Smooth muscle cell (in vitro differentiated cells): ENCODE measurements at regions not wholly inside any gene's neighbourhood (a gene's known extent, or its start where the extent isn't known, plus 50 kb on each side); places are given as distances from the start of the nearest gene placed in this dataset.

Experiments used
- DNase-seq: peaks from one replicate; lab custom pipeline; 2025; ENCODE audit not compliant: unreplicated experiment; lab: John Stamatoyannopoulos, UW
- H2AFZ ChIP-seq: fragments of 200-600 bp; sonication (generic); 2 replicates; pipeline ENCODE4 v1.6.0; 2016; ENCODE audit warnings: antibody characterized with exemption, low read depth, mild to moderate bottlenecking
- H3F3A ChIP-seq: fragments of 200-600 bp; sonication (generic); 2 replicates; pipeline ENCODE4 v1.6.0; 2017; ENCODE audit warnings: antibody characterized with exemption, low read depth
- H3K27ac ChIP-seq: fragments of 200-600 bp; sonication (generic); 2 replicates; pipeline ENCODE4 v1.5.1; 2016; ENCODE audit warnings: low read depth, mild to moderate bottlenecking
- H3K27me3 ChIP-seq: fragments of 200-600 bp; sonication (generic); 2 replicates; pipeline ENCODE4 v1.6.1; 2016; ENCODE audit warnings: low read depth, mild to moderate bottlenecking
- H3K36me3 ChIP-seq: fragments of 200-600 bp; sonication (generic); 2 replicates; pipeline ENCODE4 v1.5.1; 2016; ENCODE audit warnings: low read depth
- H3K4me1 ChIP-seq: fragments of 200-600 bp; sonication (generic); 2 replicates; pipeline ENCODE4 v1.5.1; 2016; ENCODE audit warnings: low read depth
- H3K4me2 ChIP-seq: fragments of 200-600 bp; sonication (generic); 2 replicates; pipeline ENCODE4 v1.6.0; 2016; ENCODE audit warnings: mild to moderate bottlenecking
- H3K4me3 ChIP-seq: fragments of 200-600 bp; sonication (generic); 2 replicates; pipeline ENCODE4 v1.5.1; 2016; ENCODE audit warnings: mild to moderate bottlenecking
- H3K79me2 ChIP-seq: fragments of 200-600 bp; sonication (generic); 2 replicates; pipeline ENCODE4 v1.6.0; 2016; ENCODE audit warnings: low read depth, mild to moderate bottlenecking
- H3K9ac ChIP-seq: fragments of 200-600 bp; sonication (generic); 2 replicates; pipeline ENCODE4 v1.6.0; 2016; ENCODE audit warnings: low read depth
- H3K9me3 ChIP-seq: fragments of 200-600 bp; sonication (generic); replicated peaks from 2 replicates; pipeline ENCODE4 v1.5.1; 2016; ENCODE audit warnings: low read depth
- H4K20me1 ChIP-seq: fragments of 200-600 bp; sonication (generic); 2 replicates; pipeline ENCODE4 v1.6.0; 2016; ENCODE audit warnings: low read depth
- CTCF ChIP-seq: fragments of 200-600 bp; sonication (generic); IDR thresholded peaks from 2 replicates; pipeline ENCODE4 v1.5.1; 2017; ENCODE audit warnings: borderline replicate concordance, mild to moderate bottlenecking, antibody characterized with exemption; ENCODE audit not compliant: insufficient read depth, poor library complexity, severe bottlenecking
- WGBS: methylation state at CpG from one replicate; pipeline ENCODE4 v1.1.7; 2016; ENCODE audit warnings: low lambda C conversion rate; 5-methylcytosine and 5-hydroxymethylcytosine counted together

GRCh38 chr6:144361016-144361415, 75.9 kb downstream of the UTRN start:
- Histone ChIP-seq H3K9me3 (no peaks in the 10 kb centered on the region), H3F3A (no peaks in the 10 kb centered on the region), H3K27me3 (no peaks in the 10 kb centered on the region), H3K36me3 (no peaks in the 10 kb centered on the region), H4K20me1 (peaks cover 19% of the 10 kb centered on the region), H3K4me2 (no peak overlapping the region), H3K27ac (no peak overlapping the region), H3K4me1 (no peaks in the 10 kb centered on the region), H3K4me3 (no peak overlapping the region), H2AFZ (no peak overlapping the region), H3K79me2 (peaks cover 24% of the 10 kb centered on the region), H3K9ac (no peak overlapping the region)
- 96% methylated on average over 1 of the region's 1 CpG for WGBS
- DNase-seq = no peak
- no peak for TF ChIP-seq CTCF

GRCh38 chr6:144362042-144363018, 77.2 kb downstream of the UTRN start:
- no peak for DNase-seq

GRCh38 chr6:144364208-144364720, 79.1 kb downstream of the UTRN start:
- H3F3A ChIP-seq = no peaks in the 10 kb centered on the region
- H3K9me3 ChIP-seq = no peaks in the 10 kb centered on the region
- H2AFZ ChIP-seq = no peak overlapping the region
- H4K20me1 ChIP-seq = peaks cover 20% of the 10 kb centered on the region
- no peak for TF ChIP-seq CTCF
- no peaks in the 10 kb centered on the region for H3K36me3 ChIP-seq
- 96% methylated on average over 7 of the region's 7 CpGs for WGBS
- H3K27me3 ChIP-seq = no peaks in the 10 kb centered on the region
- no peak for DNase-seq
- no peak overlapping the region for H3K27ac ChIP-seq
- no peaks in the 10 kb centered on the region for H3K4me1 ChIP-seq
- no peak overlapping the region for H3K4me3 ChIP-seq
- H3K9ac ChIP-seq = no peak overlapping the region
- no peak overlapping the region for H3K4me2 ChIP-seq
- H3K79me2 ChIP-seq = peaks cover 13% of the 10 kb centered on the region

More at GRCh38 chr6:144362042-144363018, 77.2 kb downstream of the UTRN start:
- Histone ChIP-seq H3K27ac (no peak overlapping the region), H4K20me1 (peaks cover 23% of the 10 kb centered on the region), H3F3A (no peaks in the 10 kb centered on the region), H3K9me3 (no peaks in the 10 kb centered on the region), H3K79me2 (peaks cover 20% of the 10 kb centered on the region), H2AFZ (no peak overlapping the region), H3K4me3 (no peak overlapping the region), H3K27me3 (no peaks in the 10 kb centered on the region), H3K4me1 (no peaks in the 10 kb centered on the region), H3K36me3 (no peaks in the 10 kb centered on the region), H3K4me2 (no peak overlapping the region), H3K9ac (no peak overlapping the region)
- TF ChIP-seq CTCF = no peak
- 95% methylated on average over 5 of the region's 5 CpGs for WGBS
